ENCODE measurements at regions not wholly inside any gene's neighbourhood (a gene's known extent, or its start where the extent isn't known, plus 50 kb on each side); places are given as distances from the start of the nearest gene placed in this dataset.
A peak's percentile ranks its signal among the peaks of the same experiment; 100 is the strongest.

GRCh38 chr18:26794230-26795101 is 71.0 kb downstream of the AQP4 start:
- no peaks in the 10 kb centered on the region for H3K27me3 Mint-ChIP-seq (ENCODE audit: low read depth)
- TF ChIP-seq CTCF (IDR thresholded peaks at IDR 0.05; ENCODE audit: unreplicated experiment in 3 of 3), result no peak
- no peaks in the 10 kb centered on the region for H3K4me1 Mint-ChIP-seq
- H3K4me3 Mint-ChIP-seq, result no peak overlapping the region
- H3K36me3 Mint-ChIP-seq (ENCODE audit: low read depth), result peaks cover 5% of the 10 kb centered on the region
- H3K9me3 Mint-ChIP-seq, result peaks cover 15% of the 10 kb centered on the region
- H3K27ac Mint-ChIP-seq, result no peak overlapping the region

GRCh38 chr18:26792661-26793060 is 72.8 kb downstream of the AQP4 start:
- peaks cover under 1% of the 10 kb centered on the region for H3K9me3 Mint-ChIP-seq
- H3K27ac Mint-ChIP-seq, result no peak overlapping the region
- no peaks in the 10 kb centered on the region for H3K4me1 Mint-ChIP-seq
- H3K36me3 Mint-ChIP-seq (ENCODE audit: low read depth), result no peaks in the 10 kb centered on the region
- TF ChIP-seq CTCF (IDR thresholded peaks at IDR 0.05; ENCODE audit: unreplicated experiment in 3 of 3), result no peak
- no peaks in the 10 kb centered on the region for H3K27me3 Mint-ChIP-seq (ENCODE audit: low read depth)
- H3K4me3 Mint-ChIP-seq, result no peak overlapping the region

- Mint-ChIP-seq H3K4me3 (no peak overlapping the region), H3K9me3 (no peaks in the 10 kb centered on the region), H3K36me3 (ENCODE audit: low read depth) (no peaks in the 10 kb centered on the region), H3K27me3 (ENCODE audit: low read depth) (no peaks in the 10 kb centered on the region), H3K27ac (no peak overlapping the region), H3K4me1 (no peaks in the 10 kb centered on the region)
- no peak for TF ChIP-seq CTCF (IDR thresholded peaks at IDR 0.05; ENCODE audit: unreplicated experiment in 3 of 3)
These were observed 73.8 kb downstream of the AQP4 start for GRCh38 chr18:26791676-26792075.

- no peak for TF ChIP-seq CTCF (IDR thresholded peaks at IDR 0.05; ENCODE audit: unreplicated experiment in 3 of 3)
- H3K27ac Mint-ChIP-seq, result peak overlapping the region in 1 of 3 experiments; percentile 16
- H3K4me3 Mint-ChIP-seq, result no peak overlapping the region
- H3K27me3 Mint-ChIP-seq (ENCODE audit: low read depth), result no peaks in the 10 kb centered on the region
- no peaks in the 10 kb centered on the region for H3K36me3 Mint-ChIP-seq (ENCODE audit: low read depth)
- peaks cover 4% of the 10 kb centered on the region for H3K4me1 Mint-ChIP-seq
- no peaks in the 10 kb centered on the region for H3K9me3 Mint-ChIP-seq
These were observed 80.9 kb downstream of the AQP4 start for GRCh38 chr18:26784599-26784998.

GRCh38 chr18:26783170-26783569 is 82.3 kb downstream of the AQP4 start:
- H3K27ac Mint-ChIP-seq, result no peak overlapping the region
- H3K4me3 Mint-ChIP-seq, result no peak overlapping the region
- no peaks in the 10 kb centered on the region for H3K27me3 Mint-ChIP-seq (ENCODE audit: low read depth)
- H3K9me3 Mint-ChIP-seq, result no peaks in the 10 kb centered on the region
- no peak for TF ChIP-seq CTCF (IDR thresholded peaks at IDR 0.05; ENCODE audit: unreplicated experiment in 3 of 3)
- H3K36me3 Mint-ChIP-seq (ENCODE audit: low read depth), result no peaks in the 10 kb centered on the region
- H3K4me1 Mint-ChIP-seq, result peaks cover 5% of the 10 kb centered on the region

Measured in nephron (organoid).